ENCODE measurements at regions not wholly inside any gene's neighbourhood (a gene's known extent, or its start where the extent isn't known, plus 50 kb on each side); places are given as distances from the start of the nearest gene placed in this dataset.

DNA sequence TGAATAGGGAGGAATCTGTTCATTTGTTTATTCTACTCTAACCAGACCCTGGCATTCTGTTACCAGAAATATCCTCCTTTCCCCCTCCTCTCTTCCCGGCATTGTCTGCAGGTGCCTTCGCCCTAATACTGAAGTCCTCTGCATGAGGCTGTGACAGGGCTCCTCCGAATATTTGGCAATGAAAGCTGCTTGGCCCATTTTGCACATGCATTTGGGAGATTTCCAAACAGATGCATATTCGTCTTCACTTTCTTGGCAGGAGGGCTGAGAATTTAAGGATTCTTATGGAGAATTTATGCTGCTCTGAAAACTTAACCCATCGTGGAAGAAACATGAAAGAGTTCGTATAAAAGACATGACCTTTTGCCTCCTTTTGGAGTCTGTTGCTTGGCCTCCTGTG lies 484.0 kb downstream of the ZNF608 start:
- intact Hi-C loops (cut with DNase I): no loop called here
- H3K4me3 ChIP-seq: no peak overlapping the region
- H3K27ac ChIP-seq: no peak overlapping the region
- H3K9ac ChIP-seq (ENCODE audit: low read depth in 2 of 2, low read length in 2 of 2): no peak overlapping the region
- no peak for TF ChIP-seq CTCF (IDR thresholded peaks at IDR 0.05)
- H3K9me3 ChIP-seq: no peaks in the 10 kb centered on the region
- H3K4me1 ChIP-seq: no peaks in the 10 kb centered on the region
- H3K27me3 ChIP-seq: no peaks in the 10 kb centered on the region
- no peaks in the 10 kb centered on the region for H3K36me3 ChIP-seq
- DNase-seq: no peak

DNA sequence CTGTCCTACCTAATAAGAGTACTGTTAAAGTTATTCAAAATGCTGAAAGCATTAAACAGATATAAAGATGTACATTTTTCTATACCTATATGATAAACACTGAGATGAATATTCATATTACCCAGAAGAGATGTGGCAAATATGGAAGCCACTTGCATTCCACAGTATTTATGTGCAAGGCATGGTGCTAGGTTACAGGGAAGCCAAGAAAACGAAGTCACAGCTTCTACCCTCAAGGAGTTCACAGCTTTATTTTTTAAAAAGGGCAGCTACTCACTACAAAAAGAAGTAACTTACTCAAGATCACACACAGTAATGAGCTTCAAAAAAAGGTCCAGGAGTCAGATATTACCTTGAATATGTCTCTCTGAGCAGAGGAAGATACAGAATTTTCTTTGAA lies 484.6 kb downstream of the ZNF608 start:
- intact Hi-C loops (cut with DNase I): no loop called here
- DNase-seq: no peak

DNA sequence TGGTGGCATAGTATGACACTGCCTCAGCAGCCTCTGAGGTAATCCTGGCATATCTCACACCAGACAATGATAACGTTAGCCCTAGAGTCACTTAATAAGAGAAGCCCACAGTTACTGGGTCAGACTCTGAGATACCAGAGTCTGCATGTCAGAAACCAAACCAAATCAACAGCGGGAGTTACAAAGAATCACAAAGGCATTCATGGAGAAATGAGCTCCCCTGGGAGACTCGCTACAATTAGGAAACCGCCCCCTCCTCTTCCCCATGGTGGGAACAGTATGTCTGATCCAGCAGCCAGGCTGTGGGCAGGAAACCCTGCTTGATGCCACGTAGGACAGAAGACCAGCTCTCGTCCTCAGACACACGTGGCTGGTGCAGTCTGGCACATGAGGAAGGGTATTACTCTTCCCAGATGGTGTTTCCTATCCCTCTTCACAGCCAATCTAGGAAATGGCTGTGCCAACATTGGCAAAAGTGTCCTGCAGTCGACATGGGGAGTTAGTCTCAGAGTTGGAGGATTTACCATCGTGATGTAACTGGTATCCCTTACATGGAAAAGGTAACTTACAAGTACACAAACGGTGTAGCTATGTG lies 485.4 kb downstream of the ZNF608 start:
- DNase-seq: no peak
- TF ChIP-seq CTCF (IDR thresholded peaks at IDR 0.05): no peak
- Histone ChIP-seq H3K9ac (ENCODE audit: low read depth in 2 of 2, low read length in 2 of 2) (no peak overlapping the region), H3K9me3 (no peaks in the 10 kb centered on the region), H3K36me3 (no peaks in the 10 kb centered on the region), H3K27ac (no peak overlapping the region), H3K4me1 (no peaks in the 10 kb centered on the region), H3K4me3 (no peak overlapping the region), H3K27me3 (no peaks in the 10 kb centered on the region)
- intact Hi-C loops (cut with DNase I): no loop called here

More for the DNA sequence above, 484.6 kb downstream of the ZNF608 start:
- Histone ChIP-seq H3K9me3 (no peaks in the 10 kb centered on the region), H3K4me3 (no peak overlapping the region), H3K27me3 (no peaks in the 10 kb centered on the region), H3K9ac (ENCODE audit: low read depth in 2 of 2, low read length in 2 of 2) (no peak overlapping the region), H3K4me1 (no peaks in the 10 kb centered on the region), H3K36me3 (no peaks in the 10 kb centered on the region), H3K27ac (no peak overlapping the region)
- no peak for TF ChIP-seq CTCF (IDR thresholded peaks at IDR 0.05)

- intact Hi-C loops (cut with DNase I): no loop called here
- H3K4me1 ChIP-seq: no peaks in the 10 kb centered on the region
- no peak overlapping the region for H3K9ac ChIP-seq (ENCODE audit: low read depth in 2 of 2, low read length in 2 of 2)
- no peaks in the 10 kb centered on the region for H3K36me3 ChIP-seq
- no peak overlapping the region for H3K4me3 ChIP-seq
- no peak for TF ChIP-seq CTCF (IDR thresholded peaks at IDR 0.05)
- no peaks in the 10 kb centered on the region for H3K27me3 ChIP-seq
- H3K27ac ChIP-seq: no peak overlapping the region
- no peak for DNase-seq
- H3K9me3 ChIP-seq: no peaks in the 10 kb centered on the region
Observed at GRCh38 chr5:124259017-124259416, 487.4 kb downstream of the ZNF608 start.

DNA sequence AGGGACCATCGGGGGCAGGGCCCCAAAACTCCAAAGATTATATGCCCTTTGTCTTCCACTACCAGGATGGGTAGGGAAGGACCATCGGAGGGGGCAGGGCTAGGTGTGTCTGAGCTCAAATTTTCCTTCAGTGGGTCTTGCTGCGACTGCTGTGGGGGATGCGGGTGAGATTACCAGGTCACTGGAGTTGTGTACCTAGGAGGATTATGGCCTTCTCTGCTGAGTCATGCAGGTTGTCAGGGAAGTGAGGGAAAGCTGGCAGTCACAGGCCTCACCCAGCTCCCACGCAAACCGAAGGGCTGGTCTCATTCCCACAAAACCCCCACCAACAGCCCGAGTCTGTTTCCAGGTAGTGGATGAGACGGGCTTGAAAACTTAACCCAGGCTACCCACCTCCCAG lies 489.4 kb downstream of the ZNF608 start:
- no peak overlapping the region for H3K27ac ChIP-seq
- no peaks in the 10 kb centered on the region for H3K4me1 ChIP-seq
- H3K4me3 ChIP-seq: no peak overlapping the region
- no peak for TF ChIP-seq CTCF (IDR thresholded peaks at IDR 0.05)
- no peaks in the 10 kb centered on the region for H3K9me3 ChIP-seq
- no peaks in the 10 kb centered on the region for H3K27me3 ChIP-seq
- intact Hi-C loops (cut with DNase I): no loop called here
- no peaks in the 10 kb centered on the region for H3K36me3 ChIP-seq
- H3K9ac ChIP-seq (ENCODE audit: low read depth in 2 of 2, low read length in 2 of 2): no peak overlapping the region
- DNase-seq: no peak

All from colonic mucosa (tissue), 4 donors.